Activated CD4-positive, alpha-beta T cell treated with anti-CD3 and anti-CD28 coated beads, Interleukin-2, amount 50 U/mL, for 4 hours (primary cell): ENCODE measurements at regions not wholly inside any gene's neighbourhood (a gene's known extent, or its start where the extent isn't known, plus 50 kb on each side); places are given as distances from the start of the nearest gene placed in this dataset.
"Not testable (repeated sequence)": the region's sequence is repeated elsewhere in the genome, so short reads cannot be mapped to it uniquely, and the experiment has no call there.

ENCODE experiments used
- DNase-seq, 2 experiments: peaks; one replicate each; pipeline ENCODE4 v3.0.0-alpha.2; 2020

GRCh38 chr9:41075671-41076070, 52.8 kb downstream of the FOXD4L6 start:
- not testable (repeated sequence) for DNase-seq

GRCh38 chr9:41074356-41074942, 54.0 kb downstream of the FOXD4L6 start:
- DNase-seq = not testable (repeated sequence)

GRCh38 chr9:41073471-41074243, 54.8 kb downstream of the FOXD4L6 start:
- not testable (repeated sequence) for DNase-seq

- peak in 1 of 2 experiments; percentile 16 for DNase-seq
Observed at GRCh38 chr9:41064125-41064795, 64.2 kb downstream of the FOXD4L6 start.

DNA sequence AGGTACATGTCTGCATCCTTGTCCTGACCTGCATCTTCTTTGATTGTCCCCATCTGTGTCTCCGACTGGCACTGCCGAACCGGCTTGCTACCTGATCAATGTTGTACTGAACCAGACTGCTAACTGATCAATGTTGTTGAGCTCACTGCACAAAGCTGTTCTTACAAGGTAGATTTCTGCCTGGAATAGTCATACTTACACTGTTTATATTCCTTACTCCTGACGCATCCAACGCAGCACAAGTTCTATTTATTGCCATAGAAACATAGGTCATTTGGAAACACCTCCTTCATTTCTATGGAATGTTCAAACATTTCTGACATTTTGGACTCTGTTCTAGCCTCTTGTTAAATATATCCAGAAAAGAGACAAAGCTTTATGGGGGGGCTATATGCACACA, 65.2 kb downstream of the FOXD4L6 start:
- not testable (repeated sequence) for DNase-seq

DNA sequence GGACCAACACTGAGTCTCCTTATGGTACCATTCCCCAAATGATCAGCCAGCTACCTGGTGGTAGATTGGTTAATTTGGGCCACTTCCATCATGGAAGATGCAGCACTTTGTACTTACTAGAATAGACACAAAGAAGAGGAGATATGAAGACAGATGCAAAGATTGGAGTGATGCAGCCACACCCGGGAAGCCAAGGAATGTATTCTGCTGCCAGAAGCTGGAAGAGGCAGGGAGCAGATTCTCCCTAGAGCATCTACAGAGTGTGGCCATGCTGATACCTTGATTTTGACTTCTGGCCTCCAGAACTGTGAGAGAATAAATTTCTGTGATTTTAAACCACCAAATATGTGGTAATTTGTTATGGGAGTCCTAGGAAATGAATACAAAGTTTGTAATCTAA, 68.9 kb downstream of the FOXD4L6 start:
- DNase-seq = not testable (repeated sequence)

GRCh38 chr9:41053666-41054363, 74.7 kb downstream of the FOXD4L6 start:
- not testable (repeated sequence) for DNase-seq

GRCh38 chr9:41048672-41049071, 79.8 kb downstream of the FOXD4L6 start:
- DNase-seq = not testable (repeated sequence)

DNA sequence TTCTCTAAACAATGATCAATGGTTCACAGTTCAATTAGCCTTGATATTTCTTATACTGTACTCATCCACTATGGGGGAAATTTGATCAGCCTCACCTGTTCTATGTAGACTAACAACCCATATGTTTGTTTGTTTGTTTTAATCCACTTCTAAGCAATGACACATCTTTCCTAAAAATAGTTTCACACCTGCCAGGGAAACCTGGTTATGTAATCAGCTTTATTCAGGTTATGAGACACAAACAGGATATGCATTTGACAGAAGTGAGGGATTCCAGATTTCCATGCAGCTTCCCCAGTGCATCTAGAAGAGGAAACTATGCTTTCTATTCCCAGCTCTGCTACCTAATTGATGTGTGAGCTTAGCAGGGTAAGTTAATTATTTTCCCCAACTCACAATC, 80.7 kb downstream of the FOXD4L6 start:
- not testable (repeated sequence) for DNase-seq

DNA sequence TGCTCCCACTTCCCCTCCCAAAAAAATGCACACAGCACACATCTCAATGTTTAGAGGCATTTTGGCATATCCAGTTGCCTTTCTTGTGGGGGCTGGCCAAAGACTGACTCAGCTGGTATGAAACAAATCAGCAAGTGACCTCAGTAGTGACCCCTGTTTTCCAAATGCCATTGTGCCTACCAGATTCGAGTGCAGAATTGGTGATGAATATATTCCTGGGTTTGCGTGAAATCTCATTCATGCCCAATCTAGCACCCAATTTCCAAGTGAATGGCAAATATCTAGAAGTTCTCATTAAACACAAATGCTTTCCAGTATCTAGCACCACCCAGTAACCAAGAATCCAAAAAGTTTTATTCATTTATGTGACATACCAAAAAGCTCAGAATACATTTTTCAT, 83.6 kb downstream of the FOXD4L6 start:
- DNase-seq = not testable (repeated sequence)

- DNase-seq = not testable (repeated sequence)
Observed at GRCh38 chr9:41043433-41043832, 85.0 kb downstream of the FOXD4L6 start.

DNA sequence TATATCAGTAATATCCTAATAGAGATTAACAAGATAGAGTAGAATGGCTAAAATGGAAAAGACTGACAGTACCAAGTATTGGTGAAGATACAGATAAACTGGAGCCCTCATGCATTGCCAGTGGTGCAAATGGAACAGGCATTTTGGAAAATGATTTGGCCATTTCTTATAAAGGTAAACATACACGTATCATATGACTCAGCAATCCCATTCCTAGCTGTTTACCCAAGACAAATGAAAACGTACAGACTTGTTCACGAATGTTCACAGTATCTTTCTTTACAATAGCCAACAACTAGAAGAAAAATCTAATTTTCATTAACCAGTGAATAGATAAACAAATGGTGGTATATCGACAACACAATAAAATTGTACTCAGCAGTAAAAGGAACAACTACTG, 86.4 kb downstream of the FOXD4L6 start:
- not testable (repeated sequence) for DNase-seq

DNA sequence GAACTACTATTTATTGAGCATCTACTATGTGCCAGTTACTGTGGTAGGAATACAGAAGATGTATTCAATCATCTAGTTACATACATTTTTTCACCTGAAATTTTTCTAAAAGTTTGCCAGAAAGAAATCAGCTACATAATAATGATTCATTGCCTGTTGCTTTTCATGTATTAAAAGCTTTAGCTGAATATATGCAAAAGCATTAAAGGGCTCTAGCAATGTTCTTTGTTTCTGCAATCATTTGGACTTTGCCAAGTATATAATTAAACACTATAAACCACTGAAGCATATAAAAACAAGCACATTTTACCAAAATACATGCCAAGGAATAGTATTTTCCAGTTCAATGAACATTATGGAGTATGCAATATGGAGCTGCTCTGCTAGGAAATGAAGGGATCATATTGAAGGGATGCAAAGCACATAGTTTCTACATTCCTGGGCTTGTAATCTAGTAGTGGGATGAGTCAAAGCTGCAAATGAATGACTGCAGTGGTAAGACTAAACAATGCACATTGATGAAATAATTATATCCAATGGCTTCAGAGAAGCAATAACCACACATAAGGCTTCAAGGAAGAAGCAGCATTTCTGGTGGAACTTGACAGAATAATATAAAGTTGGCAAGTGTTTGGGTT, 87.7 kb downstream of the FOXD4L6 start:
- DNase-seq = not testable (repeated sequence)

- not testable (repeated sequence) for DNase-seq
Observed at GRCh38 chr9:41035276-41035675, 93.2 kb downstream of the FOXD4L6 start.

GRCh38 chr9:41034699-41035197, 93.7 kb downstream of the FOXD4L6 start:
- not testable (repeated sequence) for DNase-seq

GRCh38 chr9:41033877-41034276, 94.6 kb downstream of the FOXD4L6 start:
- not testable (repeated sequence) for DNase-seq

DNA sequence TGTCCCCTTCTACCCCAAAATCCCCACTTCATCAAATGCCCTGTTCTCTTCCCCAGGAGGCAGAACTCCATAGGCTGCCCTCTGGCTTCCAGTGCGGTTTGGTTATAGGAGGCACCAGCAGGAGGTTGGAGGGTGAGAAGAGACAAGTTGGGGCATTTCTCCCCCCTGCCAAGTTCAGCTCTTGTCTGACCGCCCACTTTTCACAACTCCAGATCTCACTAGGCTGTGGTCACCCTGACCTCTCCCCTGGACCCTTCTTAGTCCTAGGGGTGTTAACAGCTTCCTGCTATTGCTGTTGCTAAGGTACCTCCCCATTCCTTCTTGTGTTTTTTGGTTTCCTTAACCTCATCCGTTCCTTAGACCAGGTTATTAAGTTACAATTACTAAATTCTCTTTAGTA, 95.1 kb downstream of the FOXD4L6 start:
- not testable (repeated sequence) for DNase-seq

GRCh38 chr9:41026912-41027676, 101.4 kb downstream of the FOXD4L6 start:
- not testable (repeated sequence) for DNase-seq

GRCh38 chr9:41022365-41022764, 106.1 kb downstream of the FOXD4L6 start:
- DNase-seq = not testable (repeated sequence)

DNA sequence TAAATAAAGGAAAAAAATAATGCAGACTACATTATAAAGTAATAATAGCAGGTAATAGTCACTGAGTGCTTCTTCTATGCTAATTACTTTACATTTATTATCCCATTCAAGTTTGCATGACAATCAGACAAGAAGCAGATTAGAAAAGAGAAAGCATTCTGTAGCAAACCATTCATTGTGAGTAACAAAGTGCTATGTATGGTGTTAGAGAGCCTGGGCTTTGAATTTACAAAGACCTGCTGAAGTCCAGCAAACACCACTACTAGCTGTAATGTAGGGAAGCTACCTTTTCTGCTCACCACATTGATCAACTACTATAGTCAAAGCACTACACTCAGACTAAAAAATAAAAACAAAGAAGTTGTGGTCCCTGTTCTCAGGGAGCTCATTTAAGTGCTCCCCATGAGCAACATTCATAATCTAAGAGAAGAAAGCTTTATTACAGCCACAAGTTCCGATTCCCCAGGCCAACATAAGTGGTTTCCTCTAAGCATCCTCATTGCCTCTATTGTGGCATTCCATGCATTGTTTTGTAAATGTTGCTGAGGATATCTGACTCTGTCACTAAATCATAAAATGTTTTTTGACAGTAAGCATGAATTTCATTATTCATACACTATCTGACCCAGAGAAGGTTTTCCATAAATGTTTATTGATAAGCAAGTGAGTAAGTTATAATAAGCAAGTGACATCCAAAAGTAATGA, 108.5 kb downstream of the FOXD4L6 start:
- not testable (repeated sequence) for DNase-seq

DNA sequence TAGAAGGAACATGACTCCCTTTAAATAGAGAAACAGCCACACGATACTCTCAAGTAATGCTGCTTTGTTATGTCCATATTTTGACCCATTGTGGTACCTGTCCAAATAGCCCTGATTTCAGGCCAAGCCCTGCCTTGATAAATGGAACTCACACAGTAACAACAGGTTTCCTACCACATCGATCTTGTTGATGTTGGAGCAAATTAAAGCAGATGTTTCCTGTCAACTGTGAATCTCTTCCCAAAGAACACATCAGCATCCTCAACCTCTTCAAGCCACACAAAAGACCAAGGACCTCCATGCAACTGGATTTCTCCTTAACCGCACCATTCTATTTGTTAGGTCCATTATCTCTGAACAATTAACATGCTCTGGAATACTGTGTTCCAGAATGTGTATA, 109.5 kb downstream of the FOXD4L6 start:
- not testable (repeated sequence) for DNase-seq
